Esophagus mucosa (tissue), 1 donor: ENCODE measurements at regions not wholly inside any gene's neighbourhood (a gene's known extent, or its start where the extent isn't known, plus 50 kb on each side); places are given as distances from the start of the nearest gene placed in this dataset.
"Not testable (repeated sequence)": the region's sequence is repeated elsewhere in the genome, so short reads cannot be mapped to it uniquely, and the experiment has no call there.

Experiments
- ATAC-seq: fragments of 200-7000 bp; cut with Tn5 transposase; one replicate; pipeline ENCODE4 v1.9.1; 2020
- donor health status: DM: yes; HTN: yes; CAD: no.

GRCh38 chr1:57620605-57621004 is 196.7 kb upstream of the DAB1 start:
- no peak for ATAC-seq

DNA sequence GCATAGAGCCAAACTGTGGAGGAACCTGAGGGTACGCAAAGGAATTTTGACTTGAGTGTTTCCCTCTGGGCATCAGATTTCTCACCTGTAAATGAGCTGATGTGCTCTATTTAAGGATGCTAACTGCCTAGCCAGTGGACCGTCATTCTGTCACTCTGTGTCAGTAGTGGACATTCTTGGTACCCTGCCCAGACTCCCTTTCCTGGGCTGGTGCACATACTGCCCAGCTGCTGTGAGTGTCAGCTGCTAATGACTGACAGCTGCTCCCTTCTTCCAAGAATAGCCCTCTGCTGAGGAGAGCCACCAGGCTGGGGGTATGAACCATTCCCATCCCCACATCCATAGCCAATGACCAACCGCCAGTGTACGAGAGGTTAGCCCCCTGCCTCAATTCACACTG is 193.1 kb upstream of the DAB1 start:
- ATAC-seq = no peak

GRCh38 chr1:57615956-57616355 is 192.1 kb upstream of the DAB1 start:
- ATAC-seq = no peak

DNA sequence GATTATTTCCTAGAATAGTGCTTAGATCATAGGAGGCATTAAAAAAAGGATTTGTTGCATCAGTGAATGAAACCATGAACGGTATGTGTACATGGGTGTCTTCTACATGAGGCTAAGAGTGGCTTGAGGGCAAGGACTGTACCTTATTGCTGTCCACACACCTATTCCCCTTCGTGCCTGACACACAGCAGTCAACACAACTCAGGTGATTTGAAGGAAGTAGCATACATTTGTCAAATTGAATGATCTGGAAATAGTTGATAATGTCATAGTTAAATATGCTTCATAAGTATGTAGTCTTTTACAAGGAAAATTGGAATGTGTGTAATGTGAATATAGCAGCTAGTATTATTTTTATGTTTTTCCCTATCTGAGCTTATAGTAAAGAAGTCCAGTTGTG is 189.0 kb upstream of the DAB1 start:
- ATAC-seq = no peak

DNA sequence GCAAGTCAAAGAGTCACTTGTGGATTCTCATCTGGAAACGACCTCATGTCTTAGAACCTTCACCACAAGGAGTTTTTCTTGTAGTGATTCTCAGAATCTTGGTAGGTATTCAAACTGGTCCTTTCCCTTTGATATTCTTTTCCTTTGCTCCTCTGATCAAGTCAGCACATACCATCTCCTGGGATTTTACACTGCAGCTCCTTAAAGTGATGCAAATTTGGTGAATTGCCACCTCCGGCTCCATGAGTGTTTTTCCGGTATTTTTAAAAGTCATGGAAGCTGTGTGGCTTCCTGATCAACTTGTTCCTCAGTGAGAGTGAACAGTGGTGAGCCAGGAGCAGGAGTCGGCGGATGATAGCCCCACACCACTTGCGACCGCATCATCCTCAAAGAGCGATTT is 182.1 kb upstream of the DAB1 start:
- no peak for ATAC-seq

GRCh38 chr1:57603696-57604095 is 179.8 kb upstream of the DAB1 start:
- no peak for ATAC-seq

DNA sequence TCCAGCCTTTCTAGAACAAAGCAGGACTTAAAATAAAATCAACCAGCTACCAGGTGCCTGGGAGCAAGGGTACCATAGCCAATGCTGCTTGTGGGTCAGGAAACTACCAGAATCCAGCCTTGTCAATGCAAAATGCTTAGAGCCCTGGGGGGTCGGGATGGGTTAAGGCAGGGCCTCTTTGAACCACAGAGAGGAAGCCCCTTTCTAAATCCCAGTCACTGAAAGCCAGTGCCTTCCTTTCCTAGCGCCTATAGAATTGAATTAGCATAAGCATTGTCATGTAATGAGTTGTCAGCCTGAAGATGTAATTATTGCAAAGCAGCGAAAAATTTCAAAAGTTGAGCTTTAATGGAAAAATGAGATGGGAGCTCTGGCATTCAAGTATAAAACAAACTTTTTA is 176.6 kb upstream of the DAB1 start:
- ATAC-seq = no peak

DNA sequence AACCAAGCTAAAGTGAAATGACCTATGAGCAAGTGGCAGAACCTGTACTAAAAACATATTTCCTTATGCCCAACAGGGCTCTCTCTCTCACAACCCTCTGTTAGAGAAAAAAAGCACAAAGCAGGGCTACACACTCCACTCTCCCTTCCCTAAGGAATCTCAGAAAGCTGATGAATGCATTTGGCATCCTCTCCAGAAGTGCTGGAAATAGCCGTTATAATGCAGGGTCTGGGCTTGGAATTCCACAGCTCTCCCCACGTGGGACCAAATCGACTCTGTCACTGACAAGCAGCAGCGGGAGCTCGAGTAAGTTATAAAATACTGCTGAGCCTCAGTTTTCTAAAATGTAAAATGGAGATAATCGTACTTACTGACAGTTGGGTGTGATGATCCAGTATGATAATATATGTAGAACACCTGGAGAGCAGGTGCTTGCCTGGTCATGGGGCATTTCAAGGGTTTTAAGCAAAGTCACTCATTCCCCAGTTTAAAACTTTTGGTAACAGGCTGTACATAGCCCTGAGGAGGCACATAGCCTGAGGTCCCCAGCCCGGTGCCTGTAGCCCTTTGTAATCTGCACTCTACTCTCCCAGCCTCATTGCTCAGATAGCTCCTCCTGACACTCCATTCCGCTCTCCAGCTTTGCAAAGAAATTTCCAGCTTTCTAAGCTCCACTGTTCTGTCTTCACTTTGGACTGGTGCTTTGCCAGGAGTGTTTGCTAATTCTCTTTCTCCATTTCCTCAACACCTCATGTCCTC is 175.6 kb upstream of the DAB1 start:
- no peak for ATAC-seq

DNA sequence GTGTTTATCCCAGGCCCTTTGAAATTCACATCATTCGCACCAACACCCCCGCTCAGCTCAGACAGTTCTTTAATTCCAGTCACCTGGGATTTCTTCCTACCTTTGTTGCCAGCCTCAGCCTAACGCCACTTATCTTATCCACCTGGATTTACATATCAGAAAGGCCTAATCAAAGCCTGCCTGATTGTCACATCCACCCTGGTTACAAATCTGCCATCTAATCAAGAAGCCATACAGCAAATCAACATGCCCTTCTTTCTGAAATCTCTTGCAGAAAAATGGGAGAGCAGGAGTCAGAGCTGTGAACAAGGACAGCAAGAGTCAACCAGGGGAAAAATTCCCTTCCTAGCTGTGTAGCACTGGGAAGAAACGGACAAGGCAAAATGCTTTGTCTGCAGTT is 173.2 kb upstream of the DAB1 start:
- ATAC-seq = no peak

- ATAC-seq = no peak
These were observed 170.1 kb upstream of the DAB1 start for GRCh38 chr1:57594002-57594401.

DNA sequence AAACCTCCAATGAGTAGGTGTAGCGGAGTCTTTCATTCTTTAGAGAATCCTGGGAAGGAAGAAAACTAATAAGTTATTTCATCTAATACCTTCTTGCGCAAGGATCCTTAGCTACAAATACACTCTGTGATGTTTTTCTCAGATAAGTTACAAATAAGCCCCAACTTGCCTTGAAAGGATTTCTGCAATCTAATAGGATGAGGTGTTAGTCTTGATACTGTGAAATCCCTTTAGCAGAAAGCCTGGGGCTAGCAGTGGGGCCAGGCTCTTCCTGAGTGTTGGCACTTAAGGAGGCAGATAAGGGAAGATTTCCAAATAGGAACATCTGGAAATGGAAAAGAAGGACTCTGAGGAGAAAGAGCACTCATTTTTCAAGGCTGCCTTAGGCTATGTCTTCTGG is 168.0 kb upstream of the DAB1 start:
- no peak for ATAC-seq

GRCh38 chr1:57590978-57591377 is 167.1 kb upstream of the DAB1 start:
- no peak for ATAC-seq

- ATAC-seq = no peak
These were observed 163.0 kb upstream of the DAB1 start for GRCh38 chr1:57586842-57587241.

DNA sequence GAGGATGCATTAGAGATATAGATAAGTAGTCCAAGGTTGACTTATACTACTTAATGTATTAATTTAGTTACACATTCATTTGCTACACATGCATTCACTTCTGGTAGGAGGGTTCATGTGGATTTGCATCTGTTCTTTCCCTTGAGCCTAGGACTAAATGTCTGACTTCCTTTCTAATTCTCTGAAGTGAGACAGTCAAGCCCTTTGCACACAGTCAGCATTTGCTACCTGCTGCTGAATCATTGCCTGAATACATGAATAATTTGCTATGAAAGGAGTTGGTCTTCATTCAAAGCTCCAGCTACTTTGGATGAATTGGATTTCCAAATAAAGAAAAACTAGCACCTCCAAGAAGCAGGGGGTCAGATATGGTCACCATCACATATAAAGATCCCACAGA is 154.8 kb upstream of the DAB1 start:
- no peak for ATAC-seq

GRCh38 chr1:57578099-57578498 is 154.2 kb upstream of the DAB1 start:
- ATAC-seq = no peak

DNA sequence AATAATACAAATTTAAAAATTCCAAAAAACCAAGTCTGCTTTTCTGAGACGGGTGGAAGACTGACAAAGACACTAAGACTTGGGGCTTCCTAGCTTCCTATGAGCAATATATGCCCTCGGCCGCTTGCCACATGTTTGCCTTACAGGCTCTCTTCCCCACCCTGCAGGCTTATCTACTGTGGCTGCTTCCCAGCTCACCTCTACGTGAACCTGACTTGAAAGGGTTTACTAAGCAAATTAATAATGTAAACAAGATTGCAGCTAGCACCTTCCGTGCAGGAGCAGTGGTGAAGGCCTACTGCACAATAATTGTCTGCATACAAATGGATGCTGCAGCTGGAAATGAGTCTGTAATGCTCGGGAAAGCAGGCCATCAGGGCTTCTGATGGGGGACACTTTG is 152.9 kb upstream of the DAB1 start:
- ATAC-seq = no peak

DNA sequence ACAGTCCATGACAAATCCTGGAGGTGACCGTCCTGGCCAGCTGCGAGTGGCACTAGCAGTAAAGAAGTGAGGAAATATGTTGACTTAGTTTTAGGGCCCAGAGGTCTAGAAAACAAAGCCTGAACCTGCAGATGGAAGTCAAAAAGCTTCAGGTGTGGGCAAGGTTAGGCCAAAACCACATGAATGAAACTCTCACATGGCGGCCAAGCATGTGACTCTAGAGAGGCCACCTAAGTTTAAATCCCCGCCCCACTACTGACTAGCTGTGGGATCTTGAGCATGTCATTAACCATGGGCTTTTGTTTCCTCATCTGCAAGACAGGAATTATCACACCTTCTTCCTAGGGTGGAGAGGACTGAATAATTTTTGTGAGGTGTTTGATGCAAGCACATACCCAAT is 148.2 kb upstream of the DAB1 start:
- ATAC-seq = no peak

DNA sequence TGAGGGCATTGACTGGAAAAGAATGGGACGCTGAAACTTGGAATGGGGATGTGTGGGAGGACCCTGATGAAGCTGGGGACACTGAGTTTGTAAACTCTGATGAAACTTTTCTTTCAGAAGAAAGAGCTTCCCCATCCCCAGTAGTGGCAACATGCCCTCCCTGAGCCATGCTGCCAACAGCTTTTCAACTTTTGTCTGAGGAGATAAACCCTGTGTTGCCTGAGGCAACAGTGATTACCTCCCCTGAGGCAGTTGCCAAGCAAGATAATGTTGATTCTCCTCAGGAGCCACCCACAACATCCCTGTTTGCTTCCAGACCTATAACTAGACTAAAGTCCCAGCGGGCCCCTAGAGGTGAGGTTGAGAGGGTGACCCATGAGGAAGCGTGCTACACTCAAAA is 134.2 kb upstream of the DAB1 start:
- not testable (repeated sequence) for ATAC-seq

DNA sequence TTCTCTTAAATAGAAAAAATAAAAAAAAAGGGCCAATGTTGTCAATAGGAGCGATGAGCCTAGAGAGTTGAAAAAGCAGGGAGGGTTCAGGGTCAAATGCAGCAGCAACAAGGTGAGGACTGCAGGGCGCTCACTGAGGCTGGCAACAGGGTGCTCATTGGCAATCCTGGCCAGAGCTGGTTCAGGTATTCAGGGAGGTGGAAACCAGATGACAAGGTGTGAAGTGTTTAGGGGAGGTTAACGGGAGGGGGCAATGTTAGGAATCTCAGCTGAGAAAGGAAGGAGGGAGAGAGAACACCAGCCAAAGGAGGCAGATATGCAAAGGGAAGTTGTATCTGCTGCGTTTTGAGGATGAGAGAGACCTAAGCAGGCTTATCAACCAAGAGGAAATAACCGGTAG is 129.8 kb upstream of the DAB1 start:
- ATAC-seq = no peak

- ATAC-seq = no peak
These were observed 127.6 kb upstream of the DAB1 start for GRCh38 chr1:57551476-57551875.

- ATAC-seq = no peak
These were observed 126.2 kb upstream of the DAB1 start for GRCh38 chr1:57550092-57550491.

GRCh38 chr1:57549300-57549699 is 125.4 kb upstream of the DAB1 start:
- ATAC-seq = no peak

GRCh38 chr1:57546549-57547330 is 122.9 kb upstream of the DAB1 start:
- ATAC-seq = no peak

GRCh38 chr1:57544345-57544744 is 120.5 kb upstream of the DAB1 start:
- ATAC-seq = no peak
